Hematopoietic multipotent progenitor cell treated with erythropoietin and hydrocortisone succinate and interleukin-3 and kit ligand, for 4 days (in vitro differentiated cells): ENCODE measurements at regions not wholly inside any gene's neighbourhood (a gene's known extent, or its start where the extent isn't known, plus 50 kb on each side); places are given as distances from the start of the nearest gene placed in this dataset.

ENCODE experiments used
- DNase-seq: peaks from one replicate; pipeline ENCODE4 v3.0.0-alpha.2; 2015

- DNase-seq = no peak
Measured at GRCh38 chr18:78908462-78909260, 71.0 kb upstream of the SALL3 start.

- no peak for DNase-seq
Measured at GRCh38 chr18:78911751-78912283, 67.8 kb upstream of the SALL3 start.

- no peak for DNase-seq
Measured at GRCh38 chr18:78912336-78912735, 67.3 kb upstream of the SALL3 start.

GRCh38 chr18:78912844-78913243 lies 66.8 kb upstream of the SALL3 start:
- no peak for DNase-seq

- DNase-seq = no peak
Measured at GRCh38 chr18:78913395-78913794, 66.2 kb upstream of the SALL3 start.

GRCh38 chr18:78913830-78914231 lies 65.8 kb upstream of the SALL3 start:
- no peak for DNase-seq

GRCh38 chr18:78914249-78914935 lies 65.2 kb upstream of the SALL3 start:
- no peak for DNase-seq

- no peak for DNase-seq
Measured at GRCh38 chr18:78915446-78916008, 64.1 kb upstream of the SALL3 start.

GRCh38 chr18:78918707-78919106 lies 60.9 kb upstream of the SALL3 start:
- no peak for DNase-seq

GRCh38 chr18:78919956-78920355 lies 59.7 kb upstream of the SALL3 start:
- DNase-seq = no peak

- DNase-seq = no peak
Measured at GRCh38 chr18:78920456-78921138, 59.0 kb upstream of the SALL3 start.

GRCh38 chr18:78922856-78923255 lies 56.8 kb upstream of the SALL3 start:
- no peak for DNase-seq

GRCh38 chr18:78924301-78924700 lies 55.3 kb upstream of the SALL3 start:
- DNase-seq = no peak

GRCh38 chr18:78924786-78925540 lies 54.7 kb upstream of the SALL3 start:
- DNase-seq = no peak

GRCh38 chr18:78925557-78926242 lies 53.9 kb upstream of the SALL3 start:
- no peak for DNase-seq

GRCh38 chr18:78926243-78926615 lies 53.4 kb upstream of the SALL3 start:
- DNase-seq = no peak

GRCh38 chr18:78927156-78927555 lies 52.5 kb upstream of the SALL3 start:
- DNase-seq = no peak

GRCh38 chr18:78927616-78928015 lies 52.0 kb upstream of the SALL3 start:
- no peak for DNase-seq

- DNase-seq = no peak
Measured at GRCh38 chr18:78928076-78928475, 51.5 kb upstream of the SALL3 start.

GRCh38 chr18:78929516-78929915 lies 50.1 kb upstream of the SALL3 start:
- no peak for DNase-seq
